HL-60 (cell line): ENCODE measurements at regions not wholly inside any gene's neighbourhood (a gene's known extent, or its start where the extent isn't known, plus 50 kb on each side); places are given as distances from the start of the nearest gene placed in this dataset.

Source experiments
- DNase-seq, 2 experiments: peaks; one replicate each; pipeline ENCODE4 v3.0.0-alpha.2; 2010 to 2020; ENCODE audit warnings: low read depth in 1 of 2, low spot score in 1 of 2
- H3K27ac ChIP-seq: fragments of 250-450 bp; sonication (Bioruptor Pico); replicated peaks from 2 replicates; pipeline ENCODE4 v1.5.1; 2020; ENCODE audit warnings: mild to moderate bottlenecking, moderate library complexity
- H3K27me3 ChIP-seq: fragments of 250-450 bp; sonication (Bioruptor Pico); 2 replicates; pipeline ENCODE4 v1.5.1; 2021; ENCODE audit warnings: mild to moderate bottlenecking, moderate library complexity; ENCODE audit not compliant: insufficient read depth, poor library complexity, severe bottlenecking
- H3K4me3 ChIP-seq: replicated peaks from 2 replicates; pipeline ENCODE4 v1.5.1; 2011; ENCODE audit warnings: mild to moderate bottlenecking, control low read depth, low read length; ENCODE audit not compliant: insufficient read depth
- CTCF ChIP-seq: IDR thresholded peaks from one replicate; pipeline ENCODE4 v1.5.1; 2011; ENCODE audit warnings: low read length, control low read depth, inconsistent platforms; ENCODE audit not compliant: insufficient read depth
- GABPA ChIP-seq: IDR thresholded peaks from 2 replicates; pipeline ENCODE4 v1.6.1; 2012; ENCODE audit warnings: low read depth
- POLR2AphosphoS5 ChIP-seq: IDR thresholded peaks from 2 replicates; pipeline ENCODE4 v1.6.1; 2012; ENCODE audit warnings: low read depth
- REST ChIP-seq: IDR thresholded peaks from 2 replicates; pipeline ENCODE4 v1.6.1; 2012; ENCODE audit warnings: low read depth; ENCODE audit not compliant: insufficient replicate concordance
- SPI1 ChIP-seq: IDR thresholded peaks from 2 replicates; pipeline ENCODE4 v1.6.1; 2012; ENCODE audit warnings: low read depth, mild to moderate bottlenecking, borderline replicate concordance

GRCh38 chr2:37569986-37570679 lies 101.3 kb downstream of the CDC42EP3 start:
- H3K27ac ChIP-seq = no peak overlapping the region

GRCh38 chr2:37570773-37571586 lies 100.5 kb downstream of the CDC42EP3 start:
- no peak for DNase-seq
- Histone ChIP-seq H3K27ac (no peak overlapping the region), H3K27me3 (no peaks in the 10 kb centered on the region), H3K4me3 (no peak overlapping the region)
- TF ChIP-seq SPI1 (no peak), GABPA (no peak), POLR2AphosphoS5 (no peak), CTCF (no peak), REST (no peak)

More at GRCh38 chr2:37569986-37570679, 101.3 kb downstream of the CDC42EP3 start:
- TF ChIP-seq POLR2AphosphoS5 = no peak
- TF ChIP-seq CTCF = no peak
- TF ChIP-seq REST = no peak
- no peak for TF ChIP-seq GABPA
- TF ChIP-seq SPI1 = no peak
- Histone ChIP-seq H3K4me3 (no peak overlapping the region), H3K27me3 (no peaks in the 10 kb centered on the region)
- no peak for DNase-seq

GRCh38 chr2:37571587-37572136 lies 99.8 kb downstream of the CDC42EP3 start:
- no peak for DNase-seq
- no peak overlapping the region for H3K27ac ChIP-seq
- no peaks in the 10 kb centered on the region for H3K27me3 ChIP-seq
- no peak overlapping the region for H3K4me3 ChIP-seq
- no peak for TF ChIP-seq REST
- TF ChIP-seq POLR2AphosphoS5 = no peak
